ENCODE measurements at regions not wholly inside any gene's neighbourhood (a gene's known extent, or its start where the extent isn't known, plus 50 kb on each side); places are given as distances from the start of the nearest gene placed in this dataset.

DNA sequence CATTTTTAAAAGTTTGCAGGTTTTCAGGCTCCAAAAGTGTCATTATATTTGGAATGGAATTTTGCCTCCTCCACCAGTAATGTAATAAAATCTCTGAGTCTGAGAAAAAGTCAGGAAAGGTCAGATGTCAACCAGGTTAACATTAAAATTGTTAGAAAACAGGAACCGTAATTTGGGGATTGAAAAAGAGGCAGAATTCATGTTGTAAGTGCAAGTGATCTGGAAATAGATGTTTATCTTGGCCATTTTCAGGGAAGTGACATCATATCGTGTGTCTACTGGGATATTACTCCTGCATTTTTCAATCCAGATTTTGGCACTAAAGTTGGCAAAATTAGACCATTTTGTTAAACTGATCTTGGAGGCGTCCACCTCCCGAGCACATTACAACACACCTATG, 428.5 kb upstream of the MGMT start:
- TF ChIP-seq, protein P1, sequence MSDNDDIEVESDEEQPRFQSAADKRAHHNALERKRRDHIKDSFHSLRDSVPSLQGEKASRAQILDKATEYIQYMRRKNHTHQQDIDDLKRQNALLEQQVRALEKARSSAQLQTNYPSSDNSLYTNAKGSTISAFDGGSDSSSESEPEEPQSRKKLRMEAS (IDR thresholded peaks at IDR 0.05; ENCODE audit: low read depth), result no peak
- TF ChIP-seq NFIC (IDR thresholded peaks at IDR 0.05; ENCODE audit: borderline replicate concordance), result no peak
- TF ChIP-seq SMC3 (IDR thresholded peaks at IDR 0.05; ENCODE audit: low read depth, low read length), result no peak
- TF ChIP-seq NRF1 (IDR thresholded peaks at IDR 0.05; ENCODE audit: low read depth, low read length), result no peak
- no peak for TF ChIP-seq GABPA (IDR thresholded peaks at IDR 0.05; ENCODE audit: low read depth)
- TF ChIP-seq EZH2phosphoT487 (IDR thresholded peaks at IDR 0.05; ENCODE audit: borderline replicate concordance, low read depth), result no peak
- TF ChIP-seq, protein P2, sequence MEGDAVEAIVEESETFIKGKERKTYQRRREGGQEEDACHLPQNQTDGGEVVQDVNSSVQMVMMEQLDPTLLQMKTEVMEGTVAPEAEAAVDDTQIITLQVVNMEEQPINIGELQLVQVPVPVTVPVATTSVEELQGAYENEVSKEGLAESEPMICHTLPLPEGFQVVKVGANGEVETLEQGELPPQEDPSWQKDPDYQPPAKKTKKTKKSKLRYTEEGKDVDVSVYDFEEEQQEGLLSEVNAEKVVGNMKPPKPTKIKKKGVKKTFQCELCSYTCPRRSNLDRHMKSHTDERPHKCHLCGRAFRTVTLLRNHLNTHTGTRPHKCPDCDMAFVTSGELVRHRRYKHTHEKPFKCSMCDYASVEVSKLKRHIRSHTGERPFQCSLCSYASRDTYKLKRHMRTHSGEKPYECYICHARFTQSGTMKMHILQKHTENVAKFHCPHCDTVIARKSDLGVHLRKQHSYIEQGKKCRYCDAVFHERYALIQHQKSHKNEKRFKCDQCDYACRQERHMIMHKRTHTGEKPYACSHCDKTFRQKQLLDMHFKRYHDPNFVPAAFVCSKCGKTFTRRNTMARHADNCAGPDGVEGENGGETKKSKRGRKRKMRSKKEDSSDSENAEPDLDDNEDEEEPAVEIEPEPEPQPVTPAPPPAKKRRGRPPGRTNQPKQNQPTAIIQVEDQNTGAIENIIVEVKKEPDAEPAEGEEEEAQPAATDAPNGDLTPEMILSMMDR (IDR thresholded peaks at IDR 0.05), result no peak
